Esophagus muscularis mucosa (tissue), 4 donors: ENCODE measurements at regions not wholly inside any gene's neighbourhood (a gene's known extent, or its start where the extent isn't known, plus 50 kb on each side); places are given as distances from the start of the nearest gene placed in this dataset.

Source experiments
- DNase-seq: peaks from one replicate; pipeline ENCODE4 v3.0.0-alpha.2; 2017; ENCODE audit errors: extremely low spot score
- H3K27ac ChIP-seq, 4 donors: fragments of 200-600 bp; sonication (generic); replicated peaks in 1 of 4; 1 replicate in 3 of 4; 2 replicates in 1 of 4; pipeline ENCODE4 v1.5.1; 2016 to 2019; ENCODE audit warnings: mild to moderate bottlenecking in 1 of 4
- H3K27me3 ChIP-seq, 4 donors: fragments of 200-600 bp; sonication (generic); one replicate each; pipeline versions ENCODE4 v1.5.1 to v1.6.0; 2016 to 2019
- H3K36me3 ChIP-seq, 4 donors: fragments of 200-600 bp; sonication (generic); one replicate each; pipeline ENCODE4 v1.5.1; 2016 to 2019
- H3K4me1 ChIP-seq, 4 donors: fragments of 200-600 bp; sonication (generic); one replicate each; pipeline ENCODE4 v1.5.1; 2016 to 2019
- H3K4me3 ChIP-seq, 4 donors: fragments of 200-600 bp; sonication (generic); 1 replicate in 2 of 4; 2 replicates in 2 of 4; pipeline ENCODE4 v1.5.1; 2016 to 2019; ENCODE audit warnings: mild to moderate bottlenecking in 4 of 4, moderate library complexity in 1 of 4
- H3K9me3 ChIP-seq, 4 donors: fragments of 200-600 bp; sonication (generic); 1 replicate in 3 of 4; 2 replicates in 1 of 4; pipeline ENCODE4 v1.5.1; 2016 to 2019
- CTCF ChIP-seq, 3 experiments: fragments of 200-600 bp in 2 of 3; fragments of 450-650 bp in 1 of 3; sonication (generic) in 2 of 3; IDR thresholded peaks; one replicate each; pipeline ENCODE4 v1.5.1; 2017 to 2019; ENCODE audit warnings: antibody characterized with exemption in 3 of 3, mild to moderate bottlenecking in 2 of 3, moderate library complexity in 1 of 3
- EP300 ChIP-seq: sonication (generic); formaldehyde crosslinking; IDR thresholded peaks from one replicate; pipeline ENCODE4 v1.6.1; 2017; ENCODE audit warnings: antibody characterized with exemption
- POLR2A ChIP-seq: fragments of 450-650 bp; IDR thresholded peaks from one replicate; pipeline ENCODE4 v1.6.1; 2017; ENCODE audit warnings: antibody characterized with exemption, moderate library complexity, mild to moderate bottlenecking, low read depth
- POLR2AphosphoS5 ChIP-seq, 2 donors: sonication (generic); formaldehyde crosslinking; IDR thresholded peaks; one replicate each; pipeline ENCODE4 v1.6.1; 2017; ENCODE audit warnings: antibody characterized with exemption in 2 of 2
- WGBS: methylation state at CpG from one replicate; pipeline ENCODE4 v1.1.5; 2018; 5-methylcytosine and 5-hydroxymethylcytosine counted together
- intact Hi-C: fragments of 100-400 bp; cut with DNase I; formaldehyde crosslinking; loops from one replicate; pipeline ENCODE4 v1.15.1; 2023

- H3K27me3 ChIP-seq = no peaks in the 10 kb centered on the region
- H3K4me1 ChIP-seq = peaks cover 0 to 7% (median 3%) of the 10 kb centered on the region in 4 donors
- H3K27ac ChIP-seq = no peak overlapping the region
- H3K9me3 ChIP-seq = no peaks in the 10 kb centered on the region
- WGBS = 71% methylated on average over 4 of the region's 4 CpGs
- H3K4me3 ChIP-seq = no peak overlapping the region
- no peak for TF ChIP-seq CTCF (IDR thresholded peaks at IDR 0.05)
- TF ChIP-seq EP300 = no peak
- TF ChIP-seq POLR2A = no peak
- TF ChIP-seq POLR2AphosphoS5 (IDR thresholded peaks at IDR 0.05) = no peak
- H3K36me3 ChIP-seq = no peaks in the 10 kb centered on the region
- intact Hi-C loops = no loop called here
- DNase-seq = no peak
Measured at GRCh38 chr10:128908499-128908898, 558.5 kb upstream of the MGMT start.

GRCh38 chr10:128912568-128913311, 554.3 kb upstream of the MGMT start:
- H3K4me3 ChIP-seq = no peak overlapping the region
- peaks cover 0 to 19% (median 18%) of the 10 kb centered on the region in 4 donors for H3K4me1 ChIP-seq
- H3K36me3 ChIP-seq = no peaks in the 10 kb centered on the region
- 72% methylated on average over 5 of the region's 6 CpGs for WGBS
- no peak for DNase-seq
- H3K9me3 ChIP-seq = no peaks in the 10 kb centered on the region
- no peak for TF ChIP-seq POLR2A
- TF ChIP-seq EP300 = no peak
- no peak for TF ChIP-seq CTCF (IDR thresholded peaks at IDR 0.05)
- TF ChIP-seq POLR2AphosphoS5 (IDR thresholded peaks at IDR 0.05) = no peak
- H3K27me3 ChIP-seq = no peaks in the 10 kb centered on the region
- H3K27ac ChIP-seq = no peak overlapping the region
- intact Hi-C loops = no loop called here

GRCh38 chr10:128914681-128915080, 552.4 kb upstream of the MGMT start:
- Histone ChIP-seq H3K36me3 (no peaks in the 10 kb centered on the region), H3K4me3 (no peak overlapping the region), H3K9me3 (no peaks in the 10 kb centered on the region), H3K27ac (peak overlapping the region in 3 of 4 donors; percentile 33 to 45 (median 42)), H3K4me1 (peaks cover 0 to 19% (median 18%) of the 10 kb centered on the region in 4 donors), H3K27me3 (no peaks in the 10 kb centered on the region)
- no peak for DNase-seq
- TF ChIP-seq POLR2AphosphoS5 (IDR thresholded peaks at IDR 0.05) (peak; percentile 68 to 77), CTCF (IDR thresholded peaks at IDR 0.05) (no peak), EP300 (peak; percentile 43), POLR2A (no peak)
- intact Hi-C loops = no loop called here
- 35% methylated on average over 9 of the region's 9 CpGs for WGBS

GRCh38 chr10:128915630-128916029, 551.4 kb upstream of the MGMT start:
- no peak for TF ChIP-seq POLR2AphosphoS5 (IDR thresholded peaks at IDR 0.05)
- TF ChIP-seq EP300 = no peak
- no peak for TF ChIP-seq POLR2A
- no peak for TF ChIP-seq CTCF (IDR thresholded peaks at IDR 0.05)
- intact Hi-C loops = no loop called here
- Histone ChIP-seq H3K9me3 (no peaks in the 10 kb centered on the region), H3K36me3 (no peaks in the 10 kb centered on the region), H3K4me1 (peaks cover 0 to 19% (median 18%) of the 10 kb centered on the region in 4 donors), H3K27me3 (no peaks in the 10 kb centered on the region), H3K27ac (peak overlapping the region in 3 of 4 donors; percentile 33 to 45 (median 42)), H3K4me3 (no peak overlapping the region)
- DNase-seq = no peak
- WGBS = 92% methylated on average over 10 of the region's 10 CpGs
